Cardiac septum (tissue), 1 donor: ENCODE measurements at regions not wholly inside any gene's neighbourhood (a gene's known extent, or its start where the extent isn't known, plus 50 kb on each side); places are given as distances from the start of the nearest gene placed in this dataset.

Experiments used
- DNase-seq: peaks from one replicate; pipeline ENCODE4 v3.0.0-alpha.2; 2020; ENCODE audit warnings: low spot score
- intact Hi-C: fragments of 100-400 bp; cut with DNase I; formaldehyde crosslinking; loops from one replicate; pipeline ENCODE4 v1.14.0; 2022
- donor health status: DM: no; HTN: no; CAD: no.

DNA sequence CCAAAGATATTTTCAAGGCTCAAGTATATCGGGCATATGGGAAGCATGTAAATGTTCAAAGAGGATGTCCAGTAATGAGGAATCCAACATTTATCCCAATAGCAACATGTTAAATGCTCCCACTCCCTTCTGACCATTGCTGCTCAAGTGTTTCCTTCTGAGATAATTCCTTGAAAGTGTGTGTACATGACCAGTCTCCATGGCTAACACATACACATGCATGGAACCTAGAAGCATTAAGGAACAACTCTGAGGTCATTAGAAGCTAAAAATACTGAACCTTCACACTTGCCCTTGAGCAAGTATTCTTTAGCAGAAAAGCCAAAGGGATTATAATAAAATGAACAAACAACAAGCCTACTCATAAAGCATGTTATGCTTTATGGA lies 433.8 kb upstream of the TCF4 start:
- no peak for DNase-seq
- intact Hi-C loops: no loop called here

DNA sequence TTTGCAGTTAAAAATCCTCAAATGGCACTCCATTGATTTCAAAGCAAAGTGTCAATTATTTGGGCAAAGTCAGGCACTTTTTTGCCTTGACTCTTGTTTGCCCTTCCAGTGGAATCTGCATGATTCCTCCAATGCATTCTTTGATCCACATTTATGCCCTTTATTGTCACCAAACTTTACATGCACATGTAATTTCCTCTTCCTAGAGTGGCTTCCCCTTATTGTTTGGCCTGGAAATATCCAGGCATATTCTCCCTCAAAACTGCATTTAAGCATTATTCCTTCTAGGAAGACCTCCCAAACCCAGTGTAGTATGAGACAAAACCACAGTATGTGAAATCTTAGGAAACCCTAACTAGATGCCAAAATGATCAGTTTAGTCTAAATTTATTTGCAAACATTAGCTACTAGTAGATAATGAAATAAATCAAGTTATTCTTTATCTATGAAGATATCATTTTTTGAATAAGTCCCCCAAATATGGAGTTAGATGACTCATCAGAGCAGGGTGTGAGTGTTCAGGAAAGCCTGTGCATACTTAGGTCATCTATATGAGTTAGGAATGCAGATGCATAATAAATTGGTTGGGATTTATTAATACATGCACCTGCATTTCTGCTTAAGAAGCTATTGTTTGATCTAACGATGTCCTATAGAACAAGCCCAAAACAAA lies 433.3 kb upstream of the TCF4 start:
- no peak for DNase-seq

DNA sequence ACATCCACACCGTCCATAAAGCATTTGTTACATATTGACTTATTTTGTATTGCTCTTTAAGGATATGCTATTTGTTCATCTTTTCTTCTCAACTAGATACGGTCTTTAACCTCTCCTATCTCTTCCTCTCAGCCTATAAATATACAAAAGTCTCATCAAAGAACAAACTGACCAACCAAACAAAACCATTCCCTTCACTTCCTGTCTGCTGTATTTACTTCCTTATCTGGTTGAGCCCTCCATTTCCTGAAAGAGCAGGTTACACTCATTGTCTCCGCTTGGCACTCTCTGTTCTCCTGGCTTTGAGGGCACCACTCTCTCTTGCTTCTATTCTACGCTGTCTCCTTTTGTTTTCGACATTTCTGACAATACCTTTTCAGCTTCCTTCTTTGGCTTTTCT lies 431.9 kb upstream of the TCF4 start:
- DNase-seq: no peak
- intact Hi-C loops: no loop called here

More for the DNA sequence above, 433.3 kb upstream of the TCF4 start:
- intact Hi-C loops: no loop called here

DNA sequence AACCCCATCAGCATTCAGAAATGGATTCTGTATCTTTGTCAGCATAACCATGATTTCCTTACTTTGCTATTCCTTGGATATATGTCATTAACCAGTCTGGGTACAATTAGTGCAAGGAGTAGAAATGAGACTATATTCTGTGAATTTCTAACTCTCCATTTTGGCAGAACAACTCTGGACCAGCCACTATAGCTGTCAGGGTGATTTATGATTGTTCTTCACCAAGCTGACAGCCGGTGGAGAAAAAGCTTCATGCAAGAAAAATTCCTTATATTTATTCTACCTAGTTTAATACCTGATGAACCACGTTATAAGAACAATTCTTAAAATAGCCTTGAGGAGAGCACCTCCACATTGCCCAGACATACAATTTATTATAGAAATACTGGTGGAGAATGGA lies 431.2 kb upstream of the TCF4 start:
- intact Hi-C loops: no loop called here

DNA sequence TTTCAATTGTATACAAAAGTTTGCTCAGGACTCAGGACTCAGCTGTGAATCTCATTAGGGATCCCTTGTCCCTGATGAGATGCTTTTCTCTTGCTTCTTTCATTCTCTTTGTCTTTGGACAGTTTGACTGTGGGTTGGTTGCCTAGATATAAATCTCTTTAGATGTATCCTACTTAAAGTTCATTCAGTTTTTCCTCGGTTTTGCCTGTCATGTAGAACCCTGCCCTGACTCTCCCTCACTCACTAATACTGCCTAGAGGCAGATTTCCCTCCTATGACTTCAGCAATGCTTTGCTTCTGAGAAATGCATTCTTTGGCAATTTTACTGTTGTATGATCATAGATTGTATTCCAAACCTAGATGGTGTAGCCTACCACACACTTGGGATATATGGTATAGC lies 421.4 kb upstream of the TCF4 start:
- no peak for DNase-seq
- intact Hi-C loops: no loop called here

More for the DNA sequence above, 431.2 kb upstream of the TCF4 start:
- no peak for DNase-seq

DNA sequence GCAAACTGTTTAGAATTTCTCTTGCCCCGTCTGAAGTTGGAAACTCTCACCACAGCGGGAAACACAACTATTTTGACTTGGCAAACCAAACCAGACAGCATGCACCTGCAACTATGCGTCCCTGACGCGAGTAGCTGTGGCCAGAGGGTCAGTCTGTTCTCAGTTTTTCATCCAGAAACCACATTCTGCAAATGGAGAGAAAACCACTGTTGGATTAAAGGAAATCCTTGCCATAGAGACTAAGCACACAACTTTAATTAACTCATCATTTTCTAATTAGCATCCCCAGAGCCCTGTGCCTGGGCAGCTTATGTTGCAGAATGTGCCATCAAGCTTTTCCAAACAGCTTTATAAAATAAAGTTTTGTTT lies 415.7 kb upstream of the TCF4 start:
- intact Hi-C loops: no loop called here
- DNase-seq: no peak

- no peak for DNase-seq
- intact Hi-C loops: no loop called here
Measured at GRCh38 chr18:56003009-56003719, 415.2 kb upstream of the TCF4 start.

DNA sequence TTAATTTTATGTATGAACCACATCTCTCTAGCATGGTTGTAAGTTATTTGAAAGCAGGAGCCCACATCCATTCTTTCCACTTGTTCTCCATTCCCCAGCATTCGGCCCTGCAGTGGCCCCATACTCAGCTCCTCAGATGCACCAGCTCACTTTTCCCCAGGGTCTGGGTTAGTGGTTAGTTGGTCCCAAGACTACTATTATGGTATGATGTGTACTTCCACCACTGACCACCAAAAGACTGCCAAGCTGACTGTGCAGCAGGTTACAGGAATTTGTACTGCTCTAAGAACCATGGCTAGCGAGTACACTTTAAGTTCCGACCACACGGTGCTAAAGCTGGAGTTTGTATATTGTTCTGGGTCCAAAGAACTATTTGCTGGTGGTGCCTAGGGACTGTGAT lies 413.6 kb upstream of the TCF4 start:
- intact Hi-C loops: no loop called here
- no peak for DNase-seq

DNA sequence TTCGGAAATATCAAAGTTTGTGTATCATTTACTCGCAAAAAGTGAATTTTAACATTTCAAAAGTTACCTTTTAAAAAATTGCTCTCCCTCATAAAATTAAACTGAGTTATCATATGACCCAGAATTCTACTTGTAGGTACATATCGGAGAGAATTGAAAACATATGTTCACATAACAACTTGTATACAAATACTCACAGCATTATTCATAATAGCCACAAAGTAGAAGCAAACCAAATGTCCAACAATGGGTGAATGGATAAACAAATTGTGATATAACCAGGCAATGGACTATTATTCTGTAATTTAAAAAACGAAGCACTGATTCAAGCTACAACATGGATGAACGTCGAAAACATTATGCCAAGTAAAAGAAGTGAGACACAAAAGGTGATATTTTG lies 412.0 kb upstream of the TCF4 start:
- no peak for DNase-seq
- intact Hi-C loops: no loop called here

- no peak for DNase-seq
- intact Hi-C loops: no loop called here
Measured at GRCh38 chr18:55999641-56000040, 411.6 kb upstream of the TCF4 start.

GRCh38 chr18:55998801-55999385 lies 410.9 kb upstream of the TCF4 start:
- DNase-seq: no peak
- intact Hi-C loops: no loop called here

DNA sequence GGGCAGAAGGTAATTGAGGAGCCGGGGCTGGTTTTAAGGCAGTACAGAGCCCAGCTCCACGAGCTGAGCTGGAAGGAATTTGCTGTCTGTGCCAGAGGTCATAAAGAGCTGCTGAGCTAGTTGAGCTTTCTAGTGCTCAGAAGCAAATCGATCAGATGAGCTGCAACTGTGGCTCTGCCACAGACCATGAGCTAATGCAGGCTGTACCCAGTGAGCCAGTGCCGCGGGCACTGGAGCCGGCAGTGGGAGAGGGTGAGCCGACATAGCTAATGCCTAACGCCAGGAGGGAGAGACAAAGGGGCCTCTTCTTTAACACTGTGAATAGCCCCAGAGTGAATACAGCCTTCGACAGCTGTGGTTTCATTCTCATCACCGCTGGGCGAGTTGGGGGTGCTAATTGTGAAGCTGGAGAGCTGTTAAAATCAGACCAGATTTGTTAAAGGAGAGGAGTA lies 410.1 kb upstream of the TCF4 start:
- no peak for DNase-seq
- intact Hi-C loops: no loop called here

- intact Hi-C loops: no loop called here
- no peak for DNase-seq
Measured at GRCh38 chr18:55997151-55997561, 409.2 kb upstream of the TCF4 start.

DNA sequence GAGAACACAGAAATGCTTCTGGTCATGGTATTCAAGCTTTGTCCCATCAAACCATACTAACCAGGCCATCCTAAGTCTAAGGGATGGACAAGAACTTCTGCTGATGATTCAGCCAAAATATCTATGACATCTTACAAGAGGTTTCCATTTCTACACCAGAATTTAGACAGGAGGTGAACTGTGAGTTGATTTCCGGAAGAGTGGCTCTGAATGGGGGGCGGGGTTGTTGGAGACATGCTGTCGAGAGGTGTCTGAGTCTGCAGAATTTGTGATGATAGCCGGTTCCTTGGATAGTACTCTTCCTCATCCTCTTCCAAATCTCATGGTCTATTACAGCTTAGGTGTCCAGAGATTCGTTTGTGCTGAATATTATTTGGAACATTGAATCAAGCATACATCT lies 408.7 kb upstream of the TCF4 start:
- no peak for DNase-seq
- intact Hi-C loops: no loop called here

DNA sequence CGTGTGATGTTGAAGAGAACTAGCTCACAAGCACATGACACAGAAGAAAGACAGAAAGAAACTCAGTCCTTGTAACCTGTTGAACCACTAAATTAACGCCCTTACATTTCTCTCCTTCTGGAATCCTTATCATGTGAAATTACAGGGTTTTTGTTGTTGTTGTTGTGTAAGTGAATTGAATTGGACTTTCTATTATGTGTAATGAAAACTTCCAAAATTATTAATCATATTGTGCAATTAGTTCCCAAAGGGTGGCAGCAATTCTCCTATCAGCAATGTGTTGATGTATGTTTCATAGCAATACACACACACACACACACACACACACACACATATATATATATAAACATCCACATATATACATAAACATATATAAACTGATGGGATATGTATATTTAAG lies 402.2 kb upstream of the TCF4 start:
- no peak for DNase-seq
- intact Hi-C loops: no loop called here

DNA sequence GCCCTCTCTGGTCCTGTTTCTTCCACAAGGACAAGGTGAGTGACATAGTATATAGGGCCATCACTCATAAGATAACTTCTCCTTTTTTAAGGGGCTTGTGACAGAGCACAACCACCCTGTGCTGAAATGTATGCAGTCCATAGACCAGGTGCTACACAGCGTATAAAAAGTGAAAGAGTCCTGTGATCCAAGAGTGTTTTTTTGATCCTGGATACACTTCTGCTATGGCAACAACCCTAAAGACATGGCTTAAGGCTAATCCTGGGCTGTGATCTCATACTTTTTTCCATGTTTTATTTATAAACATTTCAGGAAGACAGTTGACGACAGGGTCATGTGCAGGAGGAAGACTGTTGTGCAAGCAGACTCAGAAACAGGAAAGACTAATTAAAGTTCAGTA lies 400.5 kb upstream of the TCF4 start:
- no peak for DNase-seq
- intact Hi-C loops: loop anchor here (10.0 kb wide), 4 partner anchors 204 to 586 kb away; no protein-coding TSS in a partner anchor

GRCh38 chr18:55983433-55983832 lies 395.4 kb upstream of the TCF4 start:
- intact Hi-C loops: loop anchor here (5.0 to 10.0 kb wide), 5 partner anchors 99 to 591 kb away; no protein-coding TSS in a partner anchor
- DNase-seq: no peak

GRCh38 chr18:55982992-55983391 lies 395.0 kb upstream of the TCF4 start:
- no peak for DNase-seq
- intact Hi-C loops: loop anchor here (5.0 to 10.0 kb wide), 5 partner anchors 99 to 592 kb away; no protein-coding TSS in a partner anchor

DNA sequence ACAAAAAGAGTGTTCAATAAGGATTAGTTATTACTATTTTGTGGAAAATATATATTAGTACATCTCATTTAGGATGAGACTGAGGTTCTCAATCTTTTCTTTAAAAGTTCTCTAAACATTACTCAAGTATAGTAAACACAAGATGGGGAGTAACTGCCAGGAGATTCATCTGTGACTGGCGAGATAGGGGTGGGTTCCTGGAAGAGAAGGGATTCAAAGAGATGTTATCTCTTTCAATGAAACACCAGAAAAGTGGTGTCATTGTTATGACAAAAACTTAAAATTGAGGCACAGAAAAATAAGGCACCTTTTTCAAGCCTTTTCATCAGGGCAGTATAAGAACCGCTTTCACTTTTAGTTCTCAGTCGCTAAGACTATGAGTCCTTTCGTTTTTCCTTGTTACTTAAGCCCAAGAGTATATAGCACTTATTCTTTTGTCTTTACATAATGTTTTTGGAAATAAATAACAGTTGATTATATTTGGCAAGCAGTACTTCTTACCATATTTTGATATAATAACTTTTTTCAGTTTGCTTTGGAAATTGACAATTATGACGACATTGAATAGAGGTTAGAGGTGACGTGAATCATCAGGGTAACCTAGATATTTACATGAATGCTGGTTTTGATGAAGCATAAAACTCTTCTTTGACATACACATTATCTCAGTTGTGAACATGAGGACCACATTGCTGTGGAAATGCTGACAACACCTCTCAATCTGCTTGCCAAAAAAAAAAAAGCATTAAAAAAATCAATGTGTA lies 393.9 kb upstream of the TCF4 start:
- intact Hi-C loops: loop anchor here (5.0 to 10.0 kb wide), 5 partner anchors 100 to 593 kb away; no protein-coding TSS in a partner anchor
- DNase-seq: no peak

GRCh38 chr18:55974521-55974920 lies 386.5 kb upstream of the TCF4 start:
- intact Hi-C loops: no loop called here

More at GRCh38 chr18:55974521-55974920, 386.5 kb upstream of the TCF4 start:
- no peak for DNase-seq
